ENCODE measurements at regions not wholly inside any gene's neighbourhood (a gene's known extent, or its start where the extent isn't known, plus 50 kb on each side); places are given as distances from the start of the nearest gene placed in this dataset.

GRCh38 chr4:162410854-162411253 is 247.1 kb upstream of the FSTL5 start:
- no peak for TF ChIP-seq CTCF (IDR thresholded peaks at IDR 0.05)
- TF ChIP-seq POLR2A (IDR thresholded peaks at IDR 0.05): no peak

All from uterus (tissue), 2 donors.